GM23248 (cell line): ENCODE measurements at regions not wholly inside any gene's neighbourhood (a gene's known extent, or its start where the extent isn't known, plus 50 kb on each side); places are given as distances from the start of the nearest gene placed in this dataset.

Experiments used
- DNase-seq: peaks from one replicate; pipeline ENCODE4 v3.0.0-alpha.2; 2015
- H2AFZ ChIP-seq: fragments of 200-600 bp; sonication (generic); 2 replicates; pipeline ENCODE4 v1.6.1; 2016; ENCODE audit warnings: antibody characterized with exemption
- H3F3A ChIP-seq: fragments of 200-600 bp; sonication (generic); 2 replicates; pipeline ENCODE4 v1.6.1; 2016; ENCODE audit warnings: mild to moderate bottlenecking, antibody characterized with exemption, mixed run types; ENCODE audit not compliant: insufficient read depth
- H3K27ac ChIP-seq: fragments of 200-600 bp; sonication (generic); 2 replicates; pipeline ENCODE4 v1.5.1; 2016; ENCODE audit warnings: mild to moderate bottlenecking
- H3K27me3 ChIP-seq: fragments of 200-600 bp; sonication (generic); replicated peaks from 2 replicates; pipeline ENCODE4 v1.6.1; 2016; ENCODE audit warnings: mild to moderate bottlenecking; ENCODE audit not compliant: insufficient read depth
- H3K36me3 ChIP-seq: fragments of 200-600 bp; sonication (generic); 2 replicates; pipeline ENCODE4 v1.6.1; 2016; ENCODE audit warnings: low read depth, mild to moderate bottlenecking
- H3K4me1 ChIP-seq: fragments of 200-600 bp; sonication (generic); 2 replicates; pipeline ENCODE4 v1.6.1; 2016; ENCODE audit warnings: mild to moderate bottlenecking; ENCODE audit not compliant: insufficient read depth
- H3K4me2 ChIP-seq: fragments of 200-600 bp; sonication (generic); one replicate; pipeline ENCODE4 v1.6.1; 2016; ENCODE audit warnings: mild to moderate bottlenecking; ENCODE audit not compliant: unreplicated experiment
- H3K4me3 ChIP-seq: fragments of 200-600 bp; sonication (generic); 2 replicates; pipeline ENCODE4 v1.5.1; 2016; ENCODE audit warnings: mild to moderate bottlenecking
- H3K79me2 ChIP-seq: fragments of 200-600 bp; sonication (generic); 2 replicates; pipeline ENCODE4 v1.6.1; 2016; ENCODE audit warnings: mild to moderate bottlenecking; ENCODE audit not compliant: insufficient read depth
- H3K9ac ChIP-seq: fragments of 200-600 bp; sonication (generic); 2 replicates; pipeline ENCODE4 v1.6.1; 2016; ENCODE audit warnings: mild to moderate bottlenecking
- H3K9me2 ChIP-seq: fragments of 200-600 bp; sonication (generic); 2 replicates; pipeline ENCODE4 v1.6.1; 2016; ENCODE audit warnings: mixed run types, mild to moderate bottlenecking, moderate library complexity; ENCODE audit not compliant: insufficient read depth
- H3K9me3 ChIP-seq: fragments of 200-600 bp; sonication (generic); one replicate; pipeline ENCODE4 v1.6.1; 2017; ENCODE audit warnings: low read depth
- H4K20me1 ChIP-seq: fragments of 200-600 bp; sonication (generic); 2 replicates; pipeline ENCODE4 v1.6.0; 2016; ENCODE audit not compliant: insufficient read depth
- EZH2 ChIP-seq: fragments of 200-600 bp; sonication (generic); IDR thresholded peaks from 2 replicates; pipeline ENCODE4 v1.6.1; 2018; ENCODE audit warnings: antibody characterized with exemption, mild to moderate bottlenecking; ENCODE audit not compliant: insufficient read depth, poor library complexity, severe bottlenecking
- EZH2phosphoT487 ChIP-seq: fragments of 200-600 bp; sonication (generic); IDR thresholded peaks from 2 replicates; pipeline ENCODE4 v1.6.1; 2018; ENCODE audit warnings: antibody characterized with exemption, moderate library complexity, mild to moderate bottlenecking, low read depth; ENCODE audit not compliant: insufficient read depth
- WGBS, 2 experiments: methylation state at CpG; one replicate each; pipeline ENCODE4 v1.1.6; 2015 to 2017; ENCODE audit warnings: low lambda C conversion rate in 2 of 2, low coverage in 1 of 2; ENCODE audit errors: missing lambda C conversion rate in 2 of 2; 5-methylcytosine and 5-hydroxymethylcytosine counted together
- in situ Hi-C: fragments of 300-500 bp; cut with MboI; formaldehyde crosslinking; loops from 2 replicates; pipeline ENCODE4 v1.15.0; 2020

DNA sequence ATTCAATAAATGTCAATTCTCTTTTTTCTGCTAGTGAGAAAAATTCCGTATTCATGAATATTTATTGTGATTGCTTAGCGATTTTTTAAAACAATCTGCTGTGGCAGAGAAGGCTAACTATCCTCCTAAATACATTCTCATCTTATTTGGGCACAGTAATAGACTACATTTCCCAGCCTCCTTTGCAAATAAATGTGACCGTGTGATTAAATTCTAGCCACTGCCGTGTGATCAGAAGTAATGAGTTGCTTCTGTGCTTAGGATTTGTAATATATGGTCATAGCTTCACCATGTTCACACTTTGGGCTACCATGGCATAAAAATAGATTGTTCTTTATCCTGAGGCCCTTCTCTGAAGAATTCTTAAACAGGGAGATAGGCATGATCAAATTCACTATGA is 179.6 kb downstream of the FAM124B start:
- TF ChIP-seq EZH2, result no peak
- 26 to 27% methylated on average over 4 of the region's 4 CpGs for WGBS, 2 experiments
- in situ Hi-C loops, result no loop called here
- H3K36me3 ChIP-seq, result no peaks in the 10 kb centered on the region
- H4K20me1 ChIP-seq, result no peaks in the 10 kb centered on the region
- no peaks in the 10 kb centered on the region for H3K79me2 ChIP-seq
- no peaks in the 10 kb centered on the region for H3K9me3 ChIP-seq
- peak overlapping the region; percentile 10; the same call in 1 of the 2 replicates for H3K4me3 ChIP-seq
- H3K4me2 ChIP-seq, result peak overlapping the region; percentile 60
- no peaks in the 10 kb centered on the region for H3K9me2 ChIP-seq
- H3K4me1 ChIP-seq, result peaks cover 40% of the 10 kb centered on the region
- peak overlapping the region; percentile 78 for H2AFZ ChIP-seq
- DNase-seq, result peak; percentile 59
- H3K27me3 ChIP-seq, result no peaks in the 10 kb centered on the region
- peak overlapping the region; percentile 32 for H3K9ac ChIP-seq
- peaks cover 59% of the 10 kb centered on the region for H3F3A ChIP-seq
- peak overlapping the region; percentile 97 for H3K27ac ChIP-seq

DNA sequence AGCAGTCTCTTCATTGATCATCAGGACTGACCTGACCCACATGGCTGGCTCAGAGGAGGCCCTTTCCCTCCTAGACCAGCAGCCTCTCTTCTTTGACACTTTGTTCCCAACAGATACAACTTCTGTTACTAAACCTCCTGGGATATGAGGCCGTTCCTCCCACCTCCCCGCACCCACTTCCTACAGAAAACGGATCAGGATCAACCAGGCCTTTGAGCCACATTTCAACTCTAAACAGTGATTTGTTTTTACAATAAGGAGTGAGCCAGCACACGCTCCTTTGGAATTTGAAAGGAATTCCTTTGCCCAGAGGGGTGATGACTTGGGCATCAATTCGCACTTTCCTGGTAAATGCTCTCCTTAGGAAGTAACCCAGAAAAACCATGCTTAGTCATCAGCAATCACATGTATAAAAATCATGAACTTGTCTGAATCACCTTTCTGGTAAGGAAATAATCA is 180.4 kb downstream of the FAM124B start:
- Histone ChIP-seq H3K79me2 (no peaks in the 10 kb centered on the region), H3K9ac (peak overlapping the region; percentile 67), H3K9me3 (no peaks in the 10 kb centered on the region), H3K4me3 (no peak overlapping the region), H3K4me1 (peaks cover 40% of the 10 kb centered on the region), H3K4me2 (peak overlapping the region; percentile 45), H3K9me2 (no peaks in the 10 kb centered on the region), H3K27ac (peak overlapping the region; percentile 97), H3K36me3 (no peaks in the 10 kb centered on the region), H2AFZ (0 out of 2 replicates have a peak overlapping the region, but pooled peaks have one; percentile 18), H4K20me1 (no peaks in the 10 kb centered on the region), H3K27me3 (no peaks in the 10 kb centered on the region), H3F3A (peaks cover 62% of the 10 kb centered on the region)
- in situ Hi-C loops, result no loop called here
- TF ChIP-seq EZH2 (no peak), EZH2phosphoT487 (peak; percentile 87)
- WGBS, 2 experiments, result 7% methylated on average over 5 of the region's 5 CpGs
- DNase-seq, result peak; percentile 98

DNA sequence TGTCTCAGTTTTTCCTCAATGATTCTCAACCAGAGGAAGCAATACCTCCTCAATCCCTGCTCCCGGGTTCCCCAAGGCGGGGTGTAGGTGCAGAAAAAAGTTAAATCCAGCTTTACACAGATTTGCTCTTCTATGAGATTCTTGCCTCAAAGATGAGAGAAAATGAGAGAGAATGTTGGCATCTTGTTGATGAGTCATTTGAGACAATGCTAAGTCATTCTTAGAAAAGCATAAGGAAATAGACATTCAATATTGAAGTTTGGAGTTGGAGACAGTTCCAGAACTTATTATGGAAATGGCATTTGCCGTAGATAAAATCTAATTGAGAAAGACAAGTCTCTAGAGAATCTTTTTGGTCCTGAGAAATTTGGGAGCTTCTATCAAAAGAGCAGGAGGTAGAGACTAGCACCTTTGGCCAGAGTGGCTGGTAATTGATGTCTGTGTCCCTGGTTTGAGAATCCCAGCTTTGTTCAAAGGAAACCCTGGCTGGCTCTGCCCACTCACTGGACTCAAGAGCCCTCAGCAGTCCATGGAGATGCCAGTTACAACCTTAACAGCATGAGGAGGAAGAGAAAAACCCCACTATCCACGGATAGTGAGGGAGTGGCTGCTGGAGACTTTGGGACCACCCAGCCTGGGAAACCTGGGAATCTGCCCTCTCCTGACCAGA is 181.2 kb downstream of the FAM124B start:
- Histone ChIP-seq H3K9me2 (no peaks in the 10 kb centered on the region), H2AFZ (0 out of 2 replicates have a peak overlapping the region, but pooled peaks have one; percentile 13), H3K4me1 (peaks cover 40% of the 10 kb centered on the region), H3K27me3 (no peaks in the 10 kb centered on the region), H4K20me1 (no peaks in the 10 kb centered on the region), H3K9me3 (no peaks in the 10 kb centered on the region), H3K4me3 (no peak overlapping the region), H3K4me2 (peak overlapping the region; percentile 45), H3K36me3 (no peaks in the 10 kb centered on the region), H3F3A (peaks cover 62% of the 10 kb centered on the region), H3K79me2 (no peaks in the 10 kb centered on the region), H3K9ac (peak overlapping the region; percentile 67), H3K27ac (peak overlapping the region; percentile 97)
- in situ Hi-C loops, result no loop called here
- peak; percentile 81 for DNase-seq
- 53 to 56% methylated on average over 4 of the region's 4 CpGs for WGBS, 2 experiments
- no peak for TF ChIP-seq EZH2phosphoT487
- TF ChIP-seq EZH2, result no peak

DNA sequence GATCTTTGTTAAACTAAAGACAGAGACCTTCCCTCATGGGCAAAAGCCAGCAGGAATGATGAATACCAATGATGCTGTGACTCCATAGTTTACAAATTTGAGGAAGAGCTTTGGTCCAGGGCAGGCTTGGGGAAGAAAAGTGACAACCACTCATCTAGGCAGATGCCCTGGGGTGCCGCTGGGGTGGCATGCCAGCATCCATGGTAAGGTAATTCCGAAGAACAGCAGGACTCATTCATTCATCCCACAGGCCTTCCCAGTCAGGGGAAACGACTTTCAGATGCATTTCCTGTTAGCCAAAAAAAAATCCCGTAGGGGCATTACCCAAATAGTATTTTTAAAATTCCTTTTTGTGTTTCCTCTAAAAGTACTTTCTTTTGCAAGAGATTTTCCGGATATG is 180.7 kb upstream of the SERPINE2 start:
- H3K36me3 ChIP-seq, result no peaks in the 10 kb centered on the region
- H3K4me1 ChIP-seq, result peaks cover 40% of the 10 kb centered on the region
- in situ Hi-C loops, result no loop called here
- H3F3A ChIP-seq, result peaks cover 62% of the 10 kb centered on the region
- H3K27ac ChIP-seq, result peak overlapping the region; percentile 97
- no peaks in the 10 kb centered on the region for H3K79me2 ChIP-seq
- TF ChIP-seq EZH2 (no peak), EZH2phosphoT487 (no peak)
- no peak overlapping the region for H3K4me3 ChIP-seq
- H4K20me1 ChIP-seq, result no peaks in the 10 kb centered on the region
- H3K9me2 ChIP-seq, result no peaks in the 10 kb centered on the region
- peak overlapping the region; percentile 67 for H3K9ac ChIP-seq
- H3K4me2 ChIP-seq, result peak overlapping the region; percentile 45
- H2AFZ ChIP-seq, result no peak overlapping the region
- H3K27me3 ChIP-seq, result no peaks in the 10 kb centered on the region
- WGBS, 2 experiments, result 54 to 57% methylated on average over 5 of the region's 5 CpGs
- DNase-seq, result no peak
- no peaks in the 10 kb centered on the region for H3K9me3 ChIP-seq
